Muscle of arm (tissue), 1 donor: ENCODE measurements at regions not wholly inside any gene's neighbourhood (a gene's known extent, or its start where the extent isn't known, plus 50 kb on each side); places are given as distances from the start of the nearest gene placed in this dataset.

ENCODE experiments used
- DNase-seq: peaks from one replicate; pipeline ENCODE4 v3.0.0-alpha.2; 2013

DNA sequence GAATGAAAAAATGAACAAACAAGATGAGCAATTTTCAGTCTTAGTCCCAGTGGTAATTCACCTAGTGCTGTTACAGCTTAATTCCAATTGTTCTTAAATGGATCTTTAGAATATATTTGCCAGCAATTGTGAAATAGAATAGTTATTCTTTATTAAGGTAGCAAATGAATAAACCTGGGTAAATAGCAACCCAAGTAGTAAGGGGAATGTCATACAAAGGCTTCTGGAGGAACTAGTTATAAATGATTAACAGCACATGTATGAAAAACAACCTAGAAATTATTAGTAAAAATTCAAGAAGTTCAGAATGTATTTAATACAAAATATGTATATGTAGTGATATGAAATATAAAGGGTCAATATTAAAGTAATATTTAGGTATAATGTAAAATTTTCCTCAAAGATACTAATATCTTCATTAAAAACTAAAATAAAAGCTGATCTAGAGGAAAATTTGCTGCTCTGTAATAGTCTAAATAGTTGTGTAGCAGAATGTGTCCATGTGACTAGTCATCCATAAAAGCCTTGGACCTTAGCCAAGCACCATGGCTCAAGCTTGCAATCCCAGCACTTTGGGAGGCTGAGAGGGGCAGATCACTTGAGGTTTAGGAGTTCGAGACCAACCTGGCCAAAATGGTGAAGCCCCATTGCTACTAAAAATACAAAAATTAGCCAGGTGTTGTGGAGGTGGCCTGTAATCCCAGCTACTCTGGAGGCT lies 535.9 kb upstream of the ATXN8OS start:
- no peak for DNase-seq

DNA sequence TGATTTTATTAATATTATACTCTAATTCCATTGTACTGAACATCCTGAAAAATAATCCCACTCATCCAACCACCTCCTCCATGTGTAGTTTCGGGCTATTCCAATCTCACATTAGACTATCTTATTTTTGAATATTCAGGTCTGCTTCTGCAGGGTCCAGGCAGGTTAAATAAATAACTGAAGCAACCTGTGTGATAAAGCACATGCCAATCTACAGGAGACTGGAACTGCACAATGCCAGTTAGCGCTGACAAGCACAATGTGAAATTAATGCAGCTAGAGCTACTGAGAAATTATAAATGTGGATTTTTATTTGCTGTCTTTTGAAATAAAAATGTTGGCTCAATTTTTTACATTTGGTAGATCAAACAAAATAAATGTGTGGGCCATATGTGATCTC lies 540.1 kb upstream of the ATXN8OS start:
- no peak for DNase-seq

DNA sequence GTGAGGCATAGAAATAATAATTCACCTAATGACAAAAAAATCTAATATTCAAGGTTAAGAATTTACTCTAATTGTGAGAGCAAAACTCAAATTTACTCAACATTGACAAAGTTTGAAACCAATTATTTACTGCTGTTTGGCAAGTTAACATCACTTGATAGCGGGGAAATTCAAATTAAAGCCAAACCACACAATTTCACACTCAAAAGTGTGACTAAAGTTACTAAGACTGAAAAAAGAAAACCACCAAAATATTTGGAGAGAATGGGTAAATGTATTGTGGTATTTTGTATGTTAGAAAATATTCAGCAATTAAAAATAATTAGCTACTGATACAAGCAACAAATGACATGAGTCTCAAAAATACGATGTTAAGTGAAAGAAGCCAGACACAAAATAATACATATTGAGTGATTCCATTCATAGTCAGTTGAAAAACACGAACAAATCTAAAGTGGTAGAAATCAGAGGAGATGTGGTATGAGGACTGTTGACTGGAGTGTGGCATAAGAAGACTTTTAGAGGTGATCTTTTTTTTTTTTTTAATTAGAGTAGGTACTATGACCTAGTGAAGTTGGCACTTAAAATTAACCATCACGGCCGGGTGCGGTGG lies 541.4 kb upstream of the ATXN8OS start:
- no peak for DNase-seq

DNA sequence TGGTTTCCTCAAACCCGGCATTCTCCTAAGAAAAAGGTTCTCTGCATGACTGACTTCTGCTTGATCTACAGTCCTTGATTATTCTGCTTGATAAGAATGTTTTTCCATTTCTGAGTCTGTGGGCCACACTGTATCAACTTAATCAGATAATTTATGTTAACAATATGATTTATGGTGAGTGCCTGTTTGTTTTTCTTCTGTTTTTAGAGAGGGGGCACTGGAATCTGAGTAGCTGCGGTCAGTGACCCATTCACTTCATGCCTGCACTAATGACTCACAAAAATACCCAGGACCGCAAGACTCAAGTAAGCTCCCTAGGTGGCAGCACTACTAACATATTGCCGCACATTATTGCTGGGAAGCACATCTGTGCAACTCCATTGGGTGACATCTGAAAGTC lies 542.3 kb upstream of the ATXN8OS start:
- no peak for DNase-seq

DNA sequence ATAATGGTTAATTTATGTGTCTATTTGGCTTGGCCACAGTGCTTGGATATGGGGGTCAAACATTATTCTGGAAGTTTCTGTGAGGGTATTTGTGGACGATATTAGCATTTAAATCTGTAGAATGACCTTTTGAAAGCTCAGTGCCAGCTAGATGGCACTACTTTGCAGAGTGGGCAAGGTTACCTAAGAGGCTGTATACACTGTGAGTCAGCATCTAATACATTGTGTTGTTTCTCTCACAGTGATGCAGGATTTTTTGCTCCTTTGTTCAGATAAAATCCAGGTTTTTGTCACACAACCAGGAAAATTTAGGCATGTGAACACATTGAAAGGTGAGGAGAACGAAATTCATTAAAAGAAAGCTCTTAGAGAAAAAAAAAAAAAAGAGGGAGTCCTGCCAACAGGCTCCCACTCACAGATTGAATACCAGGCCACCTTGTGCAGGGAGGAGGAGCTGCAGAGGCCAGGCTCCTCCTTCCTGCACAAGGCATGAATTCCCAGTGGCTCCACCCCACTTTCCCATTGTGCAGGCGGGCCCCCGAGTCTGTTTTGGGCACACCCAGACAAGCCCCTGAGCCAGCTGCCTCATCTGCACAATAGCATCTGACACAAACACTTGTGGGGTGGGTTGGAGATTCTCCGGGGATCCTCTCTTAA lies 551.0 kb upstream of the ATXN8OS start:
- no peak for DNase-seq

DNA sequence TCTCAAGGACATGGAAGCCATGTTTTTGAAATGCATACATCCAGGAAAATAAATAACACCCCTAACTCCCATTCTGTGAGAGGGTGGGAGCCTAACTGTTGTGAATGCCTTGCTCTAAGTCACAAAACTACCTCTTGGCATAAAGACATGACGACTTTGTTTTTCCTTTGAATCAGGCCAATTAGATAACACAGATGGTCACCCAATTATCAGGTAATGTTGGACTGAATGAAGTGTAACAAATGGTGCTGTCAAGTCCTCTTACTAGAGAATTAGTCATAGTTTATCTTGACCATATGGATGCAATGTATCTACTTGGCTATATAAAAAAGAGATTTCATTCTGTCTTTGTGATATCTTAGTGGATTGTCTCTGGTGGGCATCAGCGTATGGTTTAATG lies 553.6 kb upstream of the ATXN8OS start:
- no peak for DNase-seq

DNA sequence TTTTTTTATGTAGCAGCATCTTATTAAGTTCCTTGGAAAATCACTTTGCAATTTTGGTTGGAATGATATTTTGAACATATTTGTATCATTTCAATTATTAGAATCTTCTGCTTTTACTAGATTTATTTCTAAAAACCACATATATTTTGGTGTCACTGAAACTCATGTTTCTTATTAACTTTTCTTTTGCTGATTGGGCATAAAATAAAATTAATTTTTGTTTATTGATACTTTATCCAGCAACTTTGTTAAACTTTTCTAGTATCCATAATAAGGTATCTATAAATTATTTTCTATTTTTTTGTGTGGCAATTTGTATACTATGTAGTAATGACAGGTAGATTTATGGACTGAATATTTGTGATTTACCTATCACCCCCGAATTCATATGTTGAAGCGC lies 556.4 kb upstream of the ATXN8OS start:
- DNase-seq = no peak

DNA sequence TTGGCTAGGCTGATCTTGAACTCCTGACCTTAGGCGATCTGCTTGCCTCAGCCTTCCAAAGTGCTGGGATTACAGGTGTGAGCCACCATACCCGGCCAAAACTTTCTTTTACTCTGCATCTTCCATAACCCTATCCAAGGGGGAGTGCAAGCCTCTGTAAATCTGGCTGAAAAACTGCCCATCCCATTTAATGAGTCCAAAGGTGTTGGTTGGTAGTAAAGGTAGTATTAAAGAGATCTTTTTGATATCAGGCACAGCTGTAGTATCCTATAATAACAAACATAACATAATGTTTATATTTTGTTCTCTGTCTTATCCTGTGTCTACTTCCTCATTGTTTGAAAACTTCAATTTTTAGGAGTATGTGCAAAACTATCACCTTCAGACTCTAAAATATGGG lies 559.8 kb upstream of the ATXN8OS start:
- DNase-seq = no peak

DNA sequence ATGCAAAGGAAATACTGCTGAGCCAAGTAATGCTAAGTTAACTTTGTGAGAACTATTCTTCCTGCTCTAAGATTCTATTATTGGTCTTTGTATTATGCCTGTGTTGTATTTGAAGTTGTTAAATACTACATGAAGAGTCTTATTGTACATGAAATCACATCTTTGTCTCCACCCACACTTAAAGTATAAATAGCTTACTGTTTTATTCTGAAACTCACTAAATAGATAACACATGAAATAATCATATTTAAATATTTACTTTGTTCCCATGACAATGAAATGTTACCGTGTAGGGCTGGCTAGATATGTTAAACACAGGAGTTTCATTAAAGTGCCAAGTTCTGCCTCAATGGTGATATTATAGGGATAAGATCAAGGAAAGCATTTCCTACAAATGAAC lies 562.1 kb upstream of the ATXN8OS start:
- no peak for DNase-seq

DNA sequence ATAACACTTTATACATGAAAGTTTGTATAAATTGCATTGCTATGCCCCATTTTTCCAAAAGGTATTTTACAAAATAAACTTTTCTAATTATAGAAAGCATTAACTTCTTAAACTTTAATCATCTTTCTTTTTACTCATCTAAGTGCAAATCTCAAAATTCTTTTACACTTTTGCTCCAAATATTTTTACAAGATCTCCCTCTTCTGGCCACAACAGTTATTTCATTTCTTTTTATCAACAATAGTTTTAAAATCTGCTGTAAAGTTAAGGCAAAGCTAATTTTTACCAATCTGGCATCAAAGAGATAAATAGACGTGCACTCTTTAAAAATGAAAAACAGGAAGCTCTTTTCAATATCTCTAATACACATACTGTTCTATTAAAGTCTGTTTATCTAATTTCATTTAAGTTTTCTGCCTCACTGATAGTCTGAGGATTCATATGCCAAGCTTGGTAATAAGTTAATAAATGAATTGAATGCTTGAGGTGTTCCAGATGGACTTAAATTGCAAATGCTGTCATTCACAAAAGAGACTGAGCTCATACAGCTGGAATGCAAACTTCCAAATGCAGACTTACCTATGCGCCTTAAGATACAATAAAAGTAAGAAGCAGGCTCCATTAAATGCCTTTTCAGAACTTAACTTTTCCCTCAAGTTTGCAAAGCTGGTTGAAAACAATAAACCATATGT lies 583.0 kb upstream of the ATXN8OS start:
- peak; percentile 7 for DNase-seq

DNA sequence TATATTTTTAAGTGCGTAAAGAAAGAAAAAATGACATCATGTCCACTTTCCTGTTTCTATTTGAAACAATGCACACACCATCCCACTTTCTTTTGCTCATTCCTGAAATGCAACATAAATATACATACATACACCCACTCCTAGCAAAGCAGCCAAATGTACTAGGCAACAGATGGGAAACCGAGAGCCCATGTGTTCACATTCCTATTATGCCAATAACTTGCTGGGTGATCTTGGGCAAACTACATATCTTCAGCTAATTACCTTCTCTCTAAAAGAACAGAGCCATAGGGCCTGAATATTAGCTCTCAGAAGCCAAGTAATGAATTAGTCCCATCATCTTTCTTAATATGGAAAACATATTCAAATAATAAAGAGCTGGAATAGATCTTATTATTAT lies 610.6 kb upstream of the ATXN8OS start:
- no peak for DNase-seq

DNA sequence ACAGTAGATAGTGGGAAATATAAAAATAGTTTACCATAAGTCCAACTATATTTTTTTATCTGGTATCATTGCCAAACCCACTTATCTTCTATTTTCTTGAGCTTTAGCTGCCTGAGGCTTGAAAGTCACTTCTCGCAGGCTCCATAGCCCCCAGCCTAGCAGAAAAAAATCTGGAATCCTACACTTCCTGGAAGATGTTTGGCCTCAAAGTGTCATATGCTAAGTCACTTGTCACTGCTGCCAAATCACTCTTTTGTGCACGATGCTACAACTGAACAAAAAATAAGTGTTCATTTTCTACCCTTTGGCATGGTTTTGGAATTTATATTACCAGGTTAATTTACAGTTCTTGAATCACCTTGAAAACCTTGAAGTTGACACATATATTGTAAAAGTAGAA lies 612.5 kb upstream of the ATXN8OS start:
- DNase-seq = no peak

DNA sequence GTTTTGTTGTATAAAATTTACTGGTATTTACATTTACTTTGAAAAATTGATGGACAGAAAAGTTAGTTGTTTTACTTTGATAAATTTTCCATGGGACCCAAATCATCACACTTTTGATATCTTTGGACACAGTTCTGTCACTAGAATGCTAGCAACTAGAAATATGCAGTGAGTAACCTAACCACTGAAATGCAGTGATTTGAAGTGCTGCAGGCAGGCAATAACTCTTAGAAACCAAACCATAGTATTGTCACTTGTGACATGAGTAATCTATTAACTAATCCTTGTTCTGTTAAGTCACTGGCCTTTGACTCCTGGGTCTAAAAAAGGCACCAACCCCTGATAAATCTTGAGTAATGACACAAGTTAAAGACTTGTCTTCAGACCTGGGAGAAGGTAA lies 620.0 kb upstream of the ATXN8OS start:
- DNase-seq = no peak

DNA sequence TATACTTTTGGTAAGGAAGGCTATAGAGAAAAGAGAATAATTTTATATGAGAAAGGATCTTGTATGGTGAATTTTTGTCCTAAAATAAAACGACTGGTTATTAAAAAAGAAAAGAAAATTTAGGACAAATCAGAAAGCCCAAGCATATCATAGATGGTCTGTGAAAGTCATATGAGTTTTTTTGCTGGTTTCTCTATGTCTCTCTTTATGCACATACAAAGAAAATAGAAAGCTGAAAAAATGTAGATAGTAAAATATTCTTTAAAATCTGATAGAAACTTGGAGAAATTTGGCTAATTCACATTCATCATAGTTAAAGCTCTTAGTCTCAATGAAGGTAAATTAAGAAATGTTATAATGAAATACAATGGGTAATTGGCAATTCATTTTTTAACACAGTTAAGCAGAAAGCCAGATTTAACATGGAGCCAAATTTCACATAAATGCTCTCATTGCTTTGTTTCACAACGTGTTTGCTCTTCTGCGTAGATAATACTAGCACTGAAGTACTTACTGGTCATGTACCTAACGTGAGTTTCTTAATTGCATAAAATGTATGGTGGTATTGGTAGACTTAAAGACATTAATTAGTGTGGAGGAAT lies 621.5 kb upstream of the ATXN8OS start:
- DNase-seq = no peak

DNA sequence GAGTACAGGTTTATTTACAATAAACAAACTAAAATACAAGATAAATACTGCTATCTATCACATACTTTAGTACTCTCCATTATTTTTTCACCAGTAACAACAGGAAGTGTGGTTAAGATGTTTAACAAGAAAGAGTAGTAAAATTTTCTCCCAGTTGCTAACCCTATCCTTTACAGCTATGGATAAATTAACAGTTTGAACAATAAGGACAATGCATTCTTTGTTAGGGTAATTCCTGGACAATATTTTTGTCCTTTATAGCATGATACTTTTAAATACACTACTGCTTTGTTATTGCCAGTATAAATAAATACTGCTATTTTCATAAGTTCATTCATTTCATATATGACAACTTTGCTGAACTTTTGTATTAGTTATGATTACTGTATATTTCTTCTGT lies 630.2 kb upstream of the ATXN8OS start:
- no peak for DNase-seq

DNA sequence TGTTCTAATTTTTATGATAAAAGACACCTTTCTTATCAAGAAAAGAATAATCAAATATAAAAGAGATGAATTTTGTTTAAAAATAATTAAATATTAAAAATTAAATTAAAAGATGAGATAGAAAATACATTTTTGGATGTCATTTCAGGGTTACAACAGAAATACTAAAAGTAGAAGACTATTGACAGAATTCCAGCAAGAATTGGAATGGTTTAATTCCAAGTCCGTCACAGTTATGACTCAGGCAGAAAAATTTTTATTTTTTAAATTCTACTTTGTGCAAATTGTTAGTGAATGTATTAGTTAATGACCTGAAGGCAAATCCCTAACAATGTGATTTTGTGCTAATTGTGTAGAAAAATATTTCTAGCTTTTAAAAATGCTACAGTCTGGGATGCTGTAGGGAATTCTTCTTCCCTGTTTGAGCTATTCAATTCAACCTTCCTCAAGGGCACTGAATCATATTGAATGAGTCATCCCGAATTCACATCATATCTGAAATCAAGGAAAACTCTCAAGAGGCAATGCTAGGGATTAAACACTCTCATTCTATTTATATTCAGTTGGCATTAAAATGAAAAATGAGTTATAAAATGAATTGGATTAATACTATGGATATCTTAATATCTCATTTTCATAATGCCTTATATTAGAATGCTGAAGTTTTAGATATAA lies 633.5 kb upstream of the ATXN8OS start:
- DNase-seq = peak; percentile 25

DNA sequence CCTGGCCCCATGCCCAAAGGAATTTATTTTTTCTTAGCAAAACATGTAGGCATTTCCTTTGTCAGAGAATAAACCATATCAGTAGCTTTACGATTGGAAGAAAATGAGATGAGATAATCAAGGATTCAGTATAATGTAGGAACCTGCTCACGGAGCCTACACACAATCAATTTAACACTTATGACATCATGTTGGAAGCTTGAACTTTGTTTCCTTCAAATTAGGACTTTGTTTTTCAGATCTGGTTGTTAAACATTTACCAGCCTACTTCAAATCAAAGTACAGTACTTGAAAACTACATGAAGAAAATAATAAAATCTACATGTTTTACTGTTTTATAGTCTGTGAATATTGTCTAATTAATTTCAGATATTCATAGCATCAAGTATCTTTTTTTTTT lies 639.0 kb upstream of the ATXN8OS start:
- DNase-seq = no peak

DNA sequence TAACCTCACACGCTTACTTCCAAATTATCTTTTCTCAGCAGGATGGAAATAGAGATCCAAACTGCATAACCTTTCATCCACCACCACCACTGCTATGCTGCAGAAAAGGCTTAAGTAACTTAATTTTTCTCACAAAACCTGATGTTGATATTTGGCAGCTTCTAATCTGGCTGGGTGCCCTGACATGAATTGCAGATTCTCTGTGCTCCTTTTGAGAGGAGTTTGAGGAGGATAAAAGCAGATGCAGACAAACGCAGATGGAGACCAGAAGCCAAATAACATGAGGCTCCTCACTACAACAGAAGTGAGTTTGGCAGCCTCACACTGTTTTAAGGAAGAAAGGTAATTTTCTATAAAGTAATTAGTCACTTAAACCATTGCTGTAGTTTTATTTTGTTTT lies 646.2 kb upstream of the ATXN8OS start:
- peak; percentile 76 for DNase-seq

DNA sequence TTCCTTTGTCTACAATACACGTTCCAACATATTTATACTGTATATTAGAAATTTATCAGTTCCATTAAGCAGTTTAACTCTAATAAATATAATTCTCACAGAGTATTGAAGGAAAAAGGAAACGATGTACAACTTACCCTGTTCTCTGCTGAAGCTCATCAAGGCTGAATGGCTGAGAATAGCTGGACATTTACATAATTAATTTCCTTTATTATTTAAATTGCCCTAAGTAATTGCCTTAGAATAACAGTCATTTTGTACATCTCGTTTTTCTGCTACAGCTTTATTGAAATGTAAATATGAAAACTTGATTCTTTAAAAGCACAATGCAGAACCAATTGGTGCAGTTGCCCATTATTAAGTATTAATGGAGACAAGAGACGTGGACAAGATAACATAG lies 648.3 kb upstream of the ATXN8OS start:
- DNase-seq = no peak

DNA sequence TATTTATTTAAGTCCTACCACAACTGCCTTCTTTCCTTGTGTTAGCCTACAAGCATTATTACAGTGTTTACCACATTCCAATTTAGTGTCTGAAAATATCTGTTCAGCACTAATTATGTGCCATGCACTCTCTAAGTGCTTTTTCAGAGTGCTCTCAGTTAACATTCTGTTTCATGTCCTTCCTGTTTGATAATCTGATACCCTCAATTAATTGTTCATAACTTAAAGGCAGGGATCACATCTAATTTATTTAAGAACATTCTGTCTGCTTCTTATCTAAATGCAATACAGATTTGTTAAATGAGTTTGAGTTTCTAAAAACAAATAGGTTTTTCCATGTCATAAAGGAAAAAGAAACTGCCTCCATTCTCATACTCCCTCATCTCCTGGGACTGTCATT lies 649.6 kb upstream of the ATXN8OS start:
- no peak for DNase-seq

DNA sequence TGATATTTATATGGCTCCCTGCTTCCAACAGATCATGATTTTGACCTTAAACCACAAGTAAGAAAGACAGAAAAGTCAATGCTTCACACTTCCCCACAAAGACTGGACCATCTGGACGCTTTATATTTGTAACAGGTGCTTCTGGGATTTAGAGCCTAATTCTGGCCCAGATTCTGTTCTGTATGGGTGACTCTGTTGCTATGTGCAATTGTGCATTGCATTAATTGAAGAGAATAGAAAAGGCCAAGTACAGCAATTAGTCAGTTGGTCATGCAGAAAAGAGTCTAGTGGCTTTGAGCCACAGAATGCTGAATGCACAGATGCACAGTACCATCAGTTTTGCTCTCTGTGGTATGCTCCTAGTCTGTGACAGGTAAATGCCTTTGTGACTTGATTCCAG lies 657.4 kb upstream of the ATXN8OS start:
- DNase-seq = no peak

DNA sequence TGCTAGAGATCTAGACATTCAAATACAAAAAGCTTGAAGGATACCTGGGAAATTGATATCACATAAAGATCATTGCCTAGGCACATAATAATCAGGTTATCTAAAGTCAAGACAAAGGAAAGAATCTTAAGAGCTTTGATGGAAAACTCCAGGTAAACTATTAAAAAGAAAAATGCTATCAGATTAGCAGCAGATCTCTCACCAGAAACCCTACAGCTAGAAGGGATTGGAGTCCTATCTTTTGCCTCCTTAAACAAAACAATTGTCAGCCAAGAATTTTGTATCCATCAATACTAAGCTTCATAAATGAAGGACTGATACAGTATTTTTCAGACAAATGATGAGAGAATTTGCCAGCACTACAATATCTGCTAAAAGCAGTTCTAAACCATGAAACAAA lies 682.4 kb upstream of the ATXN8OS start:
- DNase-seq = no peak
